ENCODE measurements at regions not wholly inside any gene's neighbourhood (a gene's known extent, or its start where the extent isn't known, plus 50 kb on each side); places are given as distances from the start of the nearest gene placed in this dataset.

GRCh38 chr14:92252323-92252722 lies 70.6 kb upstream of the SLC24A4 start:
- TF ChIP-seq POLR2A (IDR thresholded peaks at IDR 0.05) = no peak
- no peak for TF ChIP-seq CTCF (IDR thresholded peaks at IDR 0.05)
